Spinal cord (tissue), 9 donors: ENCODE measurements at regions not wholly inside any gene's neighbourhood (a gene's known extent, or its start where the extent isn't known, plus 50 kb on each side); places are given as distances from the start of the nearest gene placed in this dataset.

Experiments used
- DNase-seq, 6 donors: peaks; one replicate each; pipeline versions ENCODE4 v3.0.0 to v3.0.0-alpha.2; 2013 to 2015; ENCODE audit warnings: low spot score in 6 of 6, low read depth in 4 of 6
- H3K27ac ChIP-seq: one replicate; pipeline ENCODE4 v1.5.1; 2013; ENCODE audit warnings: low read depth, low read length, control low read depth
- H3K27me3 ChIP-seq: one replicate; pipeline ENCODE4 v1.6.1; 2013; ENCODE audit warnings: low read length; ENCODE audit not compliant: control insufficient read depth, insufficient read depth
- H3K36me3 ChIP-seq: one replicate; pipeline ENCODE4 v1.6.1; 2013; ENCODE audit warnings: low read length; ENCODE audit not compliant: control insufficient read depth, insufficient read depth
- H3K4me1 ChIP-seq: one replicate; pipeline ENCODE4 v1.6.1; 2013; ENCODE audit warnings: low read length; ENCODE audit not compliant: control insufficient read depth, insufficient read depth
- H3K4me3 ChIP-seq: one replicate; pipeline ENCODE4 v1.5.1; 2013; ENCODE audit warnings: low read depth, low read length, control low read depth
- H3K9me3 ChIP-seq: one replicate; pipeline ENCODE4 v1.6.1; 2013; ENCODE audit warnings: low read length; ENCODE audit not compliant: control insufficient read depth, insufficient read depth
- WGBS: methylation state at CpG from one replicate; pipeline ENCODE4 v1.1.5; 2013; ENCODE audit warnings: missing lambda C conversion rate; ENCODE audit not compliant: insufficient coverage; 5-methylcytosine and 5-hydroxymethylcytosine counted together
- donor health status: healthy.

GRCh38 chr1:37137601-37138000 lies 103.3 kb upstream of the GRIK3 start:
- Histone ChIP-seq H3K4me1 (peaks cover 35% of the 10 kb centered on the region), H3K36me3 (no peaks in the 10 kb centered on the region), H3K9me3 (no peaks in the 10 kb centered on the region), H3K27me3 (no peaks in the 10 kb centered on the region), H3K27ac (no peak overlapping the region), H3K4me3 (no peak overlapping the region)
- WGBS = 86% methylated on average over 4 of the region's 4 CpGs
- peak in 1 of 6 donors; percentile 93 for DNase-seq

- WGBS = no CpG with 5 or more reads among the region's 5 CpGs
- no peak for DNase-seq
- Histone ChIP-seq H3K36me3 (no peaks in the 10 kb centered on the region), H3K9me3 (no peaks in the 10 kb centered on the region), H3K27me3 (peaks cover 5% of the 10 kb centered on the region), H3K4me1 (no peaks in the 10 kb centered on the region), H3K27ac (no peak overlapping the region), H3K4me3 (no peak overlapping the region)
Observed at GRCh38 chr1:37143800-37144199, 109.5 kb upstream of the GRIK3 start.

- no peak overlapping the region for H3K4me3 ChIP-seq
- DNase-seq = no peak
- H3K36me3 ChIP-seq = no peaks in the 10 kb centered on the region
- H3K4me1 ChIP-seq = peaks cover 7% of the 10 kb centered on the region
- H3K9me3 ChIP-seq = no peaks in the 10 kb centered on the region
- no peak overlapping the region for H3K27ac ChIP-seq
- WGBS = 56% methylated on average over 1 of the region's 3 CpGs
- peaks cover 5% of the 10 kb centered on the region for H3K27me3 ChIP-seq
Observed at GRCh38 chr1:37146071-37146470, 111.8 kb upstream of the GRIK3 start.

GRCh38 chr1:37147392-37147831 lies 113.1 kb upstream of the GRIK3 start:
- no peak for DNase-seq
- 50% methylated on average over 1 of the region's 2 CpGs for WGBS
- no peak overlapping the region for H3K27ac ChIP-seq

GRCh38 chr1:37147906-37148305 lies 113.6 kb upstream of the GRIK3 start:
- no peak for DNase-seq
- 90% methylated on average over 1 of the region's 2 CpGs for WGBS
- peaks cover 8% of the 10 kb centered on the region for H3K4me1 ChIP-seq
- H3K27ac ChIP-seq = no peak overlapping the region
- no peak overlapping the region for H3K4me3 ChIP-seq
- H3K36me3 ChIP-seq = no peaks in the 10 kb centered on the region
- peaks cover 5% of the 10 kb centered on the region for H3K27me3 ChIP-seq
- H3K9me3 ChIP-seq = no peaks in the 10 kb centered on the region

More at GRCh38 chr1:37147392-37147831, 113.1 kb upstream of the GRIK3 start:
- peaks cover 8% of the 10 kb centered on the region for H3K4me1 ChIP-seq
- no peaks in the 10 kb centered on the region for H3K9me3 ChIP-seq
- no peaks in the 10 kb centered on the region for H3K36me3 ChIP-seq
- no peak overlapping the region for H3K4me3 ChIP-seq
- H3K27me3 ChIP-seq = peaks cover 5% of the 10 kb centered on the region

GRCh38 chr1:37148663-37149062 lies 114.3 kb upstream of the GRIK3 start:
- no peak overlapping the region for H3K27ac ChIP-seq
- peak in 1 of 6 donors; percentile 47 for DNase-seq

GRCh38 chr1:37149296-37149695 lies 115.0 kb upstream of the GRIK3 start:
- H3K36me3 ChIP-seq = no peaks in the 10 kb centered on the region
- H3K27me3 ChIP-seq = peaks cover 3% of the 10 kb centered on the region
- WGBS = 52% methylated on average over 6 of the region's 9 CpGs
- no peak overlapping the region for H3K27ac ChIP-seq
- H3K4me1 ChIP-seq = peaks cover 11% of the 10 kb centered on the region
- H3K9me3 ChIP-seq = no peaks in the 10 kb centered on the region
- no peak overlapping the region for H3K4me3 ChIP-seq
- peak in 2 of 6 donors; percentile 28 to 60 for DNase-seq

More at GRCh38 chr1:37148663-37149062, 114.3 kb upstream of the GRIK3 start:
- Histone ChIP-seq H3K4me1 (peaks cover 11% of the 10 kb centered on the region), H3K4me3 (no peak overlapping the region), H3K9me3 (no peaks in the 10 kb centered on the region), H3K36me3 (no peaks in the 10 kb centered on the region), H3K27me3 (peaks cover 5% of the 10 kb centered on the region)
- WGBS = 86% methylated on average over 1 of the region's 1 CpG

GRCh38 chr1:37150986-37151385 lies 116.7 kb upstream of the GRIK3 start:
- no peaks in the 10 kb centered on the region for H3K9me3 ChIP-seq
- peaks cover 3% of the 10 kb centered on the region for H3K27me3 ChIP-seq
- DNase-seq = no peak
- no peaks in the 10 kb centered on the region for H3K36me3 ChIP-seq
- no peak overlapping the region for H3K4me3 ChIP-seq
- no peak overlapping the region for H3K27ac ChIP-seq
- peaks cover 11% of the 10 kb centered on the region for H3K4me1 ChIP-seq
- 51% methylated on average over 4 of the region's 5 CpGs for WGBS

- DNase-seq = no peak
- no peak overlapping the region for H3K27ac ChIP-seq
- H3K36me3 ChIP-seq = no peaks in the 10 kb centered on the region
- peaks cover 11% of the 10 kb centered on the region for H3K4me1 ChIP-seq
- no peak overlapping the region for H3K4me3 ChIP-seq
- WGBS = 86% methylated on average over 3 of the region's 3 CpGs
- peaks cover 3% of the 10 kb centered on the region for H3K27me3 ChIP-seq
- no peaks in the 10 kb centered on the region for H3K9me3 ChIP-seq
Observed at GRCh38 chr1:37151789-37152188, 117.5 kb upstream of the GRIK3 start.

- no peaks in the 10 kb centered on the region for H3K9me3 ChIP-seq
- no peaks in the 10 kb centered on the region for H3K36me3 ChIP-seq
- H3K27me3 ChIP-seq = peaks cover 3% of the 10 kb centered on the region
- WGBS = 90% methylated on average over 5 of the region's 6 CpGs
- peaks cover 11% of the 10 kb centered on the region for H3K4me1 ChIP-seq
- DNase-seq = no peak
- no peak overlapping the region for H3K4me3 ChIP-seq
- no peak overlapping the region for H3K27ac ChIP-seq
Observed at GRCh38 chr1:37152491-37152890, 118.2 kb upstream of the GRIK3 start.
